GM12878 (cell line): ENCODE measurements at regions not wholly inside any gene's neighbourhood (a gene's known extent, or its start where the extent isn't known, plus 50 kb on each side); places are given as distances from the start of the nearest gene placed in this dataset.

Experiments used
- ATAC-seq: fragments of 200-7000 bp; cut with Tn5 transposase; 3 replicates; pipeline ENCODE4 v1.9.1; 2020; ENCODE audit warnings: mild to moderate bottlenecking, moderate library complexity
- BruUV-seq: library from RNA; stranded (reverse); fragments of 400-500 nt; replicated peaks from 2 replicates; lab custom pipeline; 2021; lab: Mats Ljungman, UMichigan
- CTCF ChIA-PET: fragments of 300-600 bp; sonication (Branson Sonifier 250); formaldehyde crosslinking; extraction: SDS; loops from one replicate; lab custom pipeline; 2021; ENCODE audit warnings: inconsistent platforms; lab: Yijun Ruan, JAX
- POLR2A ChIA-PET: fragments of 350-600 bp; formaldehyde crosslinking; extraction: SDS; loops from one replicate; lab custom pipeline; 2021; ENCODE audit warnings: inconsistent platforms; lab: Charles Lee
- RAD21 ChIA-PET: fragments of 300-600 bp; sonication (Branson Sonifier 250); formaldehyde crosslinking; loops from one replicate; lab custom pipeline; 2023; ENCODE audit warnings: antibody characterized with exemption; ENCODE audit not compliant: unreplicated experiment; lab: Charles Lee
- SMC1A ChIA-PET: fragments of 300-600 bp; sonication (Branson Sonifier 250); formaldehyde crosslinking; loops from one replicate; lab custom pipeline; 2023; ENCODE audit not compliant: unreplicated experiment, uncharacterized antibody; lab: Charles Lee
- DNase-seq: peaks from one replicate; pipeline ENCODE4 v3.0.0-alpha.2; 2011; ENCODE audit warnings: low read depth, low spot score
- FAIRE-seq: peaks from 3 replicates; lab custom pipeline; 2011; peaks lifted over from hg19 to GRCh38; lab: Jason Lieb, UNC
- H2AFZ ChIP-seq: 2 replicates; pipeline ENCODE4 v1.6.0; 2011; ENCODE audit warnings: low read depth, low read length, control low read depth; ENCODE audit not compliant: control insufficient read depth
- H3K27ac ChIP-seq: 2 replicates; pipeline ENCODE4 v1.5.1; 2011; ENCODE audit warnings: control low read depth; ENCODE audit not compliant: control insufficient read depth, insufficient read depth
- H3K27me3 ChIP-seq, 2 experiments: replicated peaks in 1 of 2; 2 replicates each; pipeline versions ENCODE4 v1.6.0 to v1.6.1; 2011; ENCODE audit warnings: low read length in 1 of 2; ENCODE audit not compliant: control insufficient read depth in 2 of 2, insufficient read depth in 2 of 2
- H3K36me3 ChIP-seq, 2 experiments: 2 replicates each; pipeline ENCODE4 v1.5.1; 2011; ENCODE audit warnings: low read length in 1 of 2; ENCODE audit not compliant: control insufficient read depth in 2 of 2, insufficient read depth in 2 of 2
- H3K4me1 ChIP-seq: 2 replicates; pipeline ENCODE4 v1.6.1; 2011; ENCODE audit warnings: mild to moderate bottlenecking, low read length, moderate library complexity, mixed read lengths; ENCODE audit not compliant: control insufficient read depth, insufficient read depth
- H3K4me2 ChIP-seq: 2 replicates; pipeline ENCODE4 v1.6.0; 2011; ENCODE audit warnings: control low read depth; ENCODE audit not compliant: control insufficient read depth, insufficient read depth
- H3K4me3 ChIP-seq: fragments of 200-600 bp; sonication (generic); 2 replicates; pipeline ENCODE4 v1.5.1; 2016
- H3K79me2 ChIP-seq: 2 replicates; pipeline ENCODE4 v1.6.0; 2011; ENCODE audit warnings: low read length; ENCODE audit not compliant: control insufficient read depth, insufficient read depth
- H3K9ac ChIP-seq: 2 replicates; pipeline ENCODE4 v1.8.0; 2011; ENCODE audit warnings: low read length, control low read depth, mixed read lengths; ENCODE audit not compliant: control insufficient read depth, insufficient read depth
- H3K9me3 ChIP-seq: replicated peaks from 3 replicates; pipeline ENCODE4 v1.5.1; 2011; ENCODE audit warnings: mild to moderate bottlenecking, low read length; ENCODE audit not compliant: control insufficient read depth, insufficient read depth
- H4K20me1 ChIP-seq: 2 replicates; pipeline ENCODE4 v1.6.0; 2011; ENCODE audit not compliant: control insufficient read depth, insufficient read depth
- BCL11A ChIP-seq: IDR thresholded peaks from 2 replicates; pipeline ENCODE4 v1.6.1; 2011; ENCODE audit warnings: low read depth, low read length
- ELK1 ChIP-seq: IDR thresholded peaks from 2 replicates; pipeline ENCODE4 v1.6.1; 2012; ENCODE audit warnings: low read depth, low read length, improper control_type of control experiment
- NRF1 ChIP-seq: conservative IDR thresholded peaks from 2 replicates; pipeline ENCODE4 v1.6.1; 2011; ENCODE audit warnings: mild to moderate bottlenecking, low read depth, low read length, improper control_type of control experiment
- PAX5 ChIP-seq: IDR thresholded peaks from 2 replicates; pipeline ENCODE4 v1.6.1; 2011; ENCODE audit warnings: low read depth, low read length, borderline replicate concordance
- POLR2AphosphoS2 ChIP-seq: IDR thresholded peaks from 2 replicates; pipeline ENCODE4 v1.6.1; 2011; ENCODE audit warnings: low read depth, mild to moderate bottlenecking, low read length, improper control_type of control experiment, moderate library complexity
- RB1 ChIP-seq: fragments of 450-650 bp; formaldehyde crosslinking; IDR thresholded peaks from 2 replicates; pipeline ENCODE4 v1.6.1; 2017; ENCODE audit warnings: mild to moderate bottlenecking, borderline replicate concordance
- SMAD1 ChIP-seq: fragments of 450-650 bp; IDR thresholded peaks from 2 replicates; pipeline ENCODE4 v1.6.1; 2018; ENCODE audit warnings: mild to moderate bottlenecking, low read depth; ENCODE audit not compliant: partially characterized antibody
- WRNIP1 ChIP-seq: IDR thresholded peaks from 2 replicates; pipeline ENCODE4 v1.6.1; 2011; ENCODE audit warnings: low read depth, low read length, improper control_type of control experiment, borderline replicate concordance
- ZBED1 ChIP-seq: IDR thresholded peaks from 2 replicates; pipeline ENCODE4 v1.6.1; 2016; ENCODE audit warnings: borderline replicate concordance
- ZZZ3 ChIP-seq: IDR thresholded peaks from 2 replicates; pipeline ENCODE4 v1.6.1; 2011; ENCODE audit warnings: low read depth; ENCODE audit not compliant: control insufficient read depth, insufficient read length
- WGBS: methylation state at CpG from one replicate; pipeline ENCODE4 v1.1.6; 2016; ENCODE audit warnings: low lambda C conversion rate; ENCODE audit not compliant: insufficient replicate concordance, insufficient coverage; ENCODE audit errors: missing lambda C conversion rate; 5-methylcytosine and 5-hydroxymethylcytosine counted together
- in situ Hi-C: fragments of 300-500 bp; cut with MboI; formaldehyde crosslinking; loops from 9 replicates; pipeline ENCODE4 v1.14.3; 2018; ENCODE audit warnings: mixed read lengths
- intact Hi-C: fragments of 100-400 bp; cut with micrococcal nuclease; formaldehyde crosslinking; loops from one replicate; pipeline ENCODE4 v1.14.2; 2022; ENCODE audit not compliant: unreplicated experiment

- Histone ChIP-seq H2AFZ (no peak overlapping the region), H3K79me2 (no peaks in the 10 kb centered on the region), H4K20me1 (no peaks in the 10 kb centered on the region), H3K27me3 (no peaks in the 10 kb centered on the region; a peak in 1 of 4 replicates), H3K36me3 (no peaks in the 10 kb centered on the region), H3K4me2 (no peak overlapping the region), H3K4me3 (no peak overlapping the region), H3K27ac (no peak overlapping the region), H3K4me1 (no peaks in the 10 kb centered on the region), H3K9ac (no peak overlapping the region), H3K9me3 (no peaks in the 10 kb centered on the region)
- FAIRE-seq (no peak), ATAC-seq (no peak), DNase-seq (no peak)
- ChIA-PET SMC1A (interaction anchor here (1.4 kb wide), 1 partner anchor 9 kb away, joined by 3 read pairs; no protein-coding TSS in a partner anchor), RAD21 (no interaction called here), POLR2A (interaction anchor here (0.6 kb wide), 1 partner anchor 679 kb away, joined by 3 read pairs; no protein-coding TSS in a partner anchor), CTCF (no interaction called here)
- WGBS: 11% methylated on average over 6 of the region's 6 CpGs
- TF ChIP-seq WRNIP1 (no peak), PAX5 (no peak), BCL11A (no peak), RB1 (no peak), NRF1 (no peak), POLR2AphosphoS2 (no peak), ZZZ3 (no peak), SMAD1 (no peak), ZBED1 (no peak), ELK1 (no peak)
- intact Hi-C loops: no loop called here
- in situ Hi-C loops: no loop called here
- BruUV-seq: no TSS peak
These were observed 207.8 kb downstream of the DRD1 start for GRCh38 chr5:175236176-175236575.
